NCI-H345 treated with DMSO at 0.1 percent for 48 hours (cell line): ENCODE measurements at regions not wholly inside any gene's neighbourhood (a gene's known extent, or its start where the extent isn't known, plus 50 kb on each side); places are given as distances from the start of the nearest gene placed in this dataset.
A peak's percentile ranks its signal among the peaks of the same experiment; 100 is the strongest.

Experiments used
- DNase-seq: peaks from one replicate; lab custom pipeline; 2025; ENCODE audit not compliant: unreplicated experiment; lab: John Stamatoyannopoulos, UW

DNA sequence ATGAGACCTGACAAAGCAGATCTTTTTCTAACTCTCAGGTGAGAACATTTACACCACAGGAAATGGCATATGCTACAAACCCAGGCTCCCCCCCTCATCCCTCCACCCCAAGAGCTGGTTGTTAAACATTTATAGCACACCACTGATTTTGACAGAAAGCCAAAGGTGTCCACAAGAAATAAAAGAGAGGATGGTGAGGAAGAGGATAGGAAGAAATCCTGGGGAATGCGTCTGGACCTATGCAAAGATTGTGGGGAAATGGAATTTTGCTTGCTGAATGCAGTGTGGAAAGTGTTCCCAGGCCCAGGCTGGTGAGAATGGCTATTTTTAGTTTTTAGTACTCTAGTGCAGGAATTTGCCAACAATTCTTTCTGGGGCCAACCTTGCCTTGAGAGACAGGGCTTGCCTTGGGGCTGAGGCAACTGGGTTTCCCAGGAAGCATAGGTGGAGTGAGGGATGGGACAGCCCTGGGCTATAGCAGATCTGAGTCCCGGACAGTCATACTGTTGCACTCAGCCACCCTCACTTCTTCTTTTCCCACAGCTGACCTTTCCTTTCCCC is 163.9 kb downstream of the ADAMTS15 start:
- DNase-seq = no peak

DNA sequence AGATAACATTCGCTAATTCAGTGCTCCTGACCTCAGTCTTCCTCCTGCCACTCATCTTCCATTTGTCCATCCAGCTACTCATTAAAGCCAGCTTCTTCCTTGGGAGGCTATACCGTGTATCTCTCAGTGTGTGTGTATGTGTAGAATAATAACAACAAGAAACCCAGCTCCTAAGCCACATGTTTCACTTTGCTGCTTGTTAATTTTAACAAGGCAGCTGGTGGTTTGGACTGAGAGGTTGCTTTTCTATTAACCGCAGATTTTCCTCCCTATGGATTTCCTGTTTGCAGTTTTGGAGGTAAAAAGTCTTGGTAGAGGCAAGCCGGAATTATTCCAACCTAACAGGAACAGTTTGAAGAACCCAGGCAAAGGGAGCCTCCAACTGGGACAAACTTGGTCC is 165.0 kb downstream of the ADAMTS15 start:
- DNase-seq = no peak

DNA sequence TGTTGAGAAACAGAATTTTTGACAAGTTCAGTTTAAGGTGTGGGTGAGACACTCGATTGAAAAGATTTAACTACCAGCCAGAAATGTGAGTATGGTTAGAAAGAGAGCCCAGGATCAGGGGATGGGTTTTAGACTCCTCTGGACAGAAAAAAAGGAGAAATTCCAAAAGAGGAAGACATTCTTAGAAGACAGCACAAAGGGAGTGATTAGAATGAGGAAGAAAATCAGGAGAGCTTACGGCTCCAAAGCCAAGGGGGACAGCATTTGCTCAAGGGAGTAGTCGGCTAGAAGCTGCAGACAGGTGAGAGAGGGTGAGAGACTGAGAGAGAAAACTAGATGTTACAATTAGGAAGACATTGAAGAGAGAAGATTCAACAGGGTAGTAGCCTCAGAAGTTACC is 166.1 kb downstream of the ADAMTS15 start:
- DNase-seq = no peak

DNA sequence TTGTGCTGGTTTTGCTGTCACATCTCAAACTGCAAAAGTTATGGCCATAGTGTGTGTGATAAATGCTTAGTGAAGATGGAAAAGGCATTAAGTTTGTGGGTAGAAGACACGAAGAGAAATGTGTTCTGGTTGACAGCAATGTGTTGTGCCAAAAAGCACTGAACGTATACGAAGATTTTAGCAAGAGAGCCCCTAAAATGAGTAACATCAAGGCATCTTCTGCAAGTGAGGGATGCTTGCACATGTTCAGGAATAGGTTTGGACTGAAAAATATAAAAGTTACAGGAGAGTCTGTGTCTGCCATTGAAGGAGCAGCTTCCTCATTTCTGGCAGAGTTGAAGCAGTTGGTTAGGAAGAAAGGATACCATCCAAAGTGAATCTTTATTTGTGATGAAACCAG is 167.1 kb downstream of the ADAMTS15 start:
- DNase-seq = no peak

DNA sequence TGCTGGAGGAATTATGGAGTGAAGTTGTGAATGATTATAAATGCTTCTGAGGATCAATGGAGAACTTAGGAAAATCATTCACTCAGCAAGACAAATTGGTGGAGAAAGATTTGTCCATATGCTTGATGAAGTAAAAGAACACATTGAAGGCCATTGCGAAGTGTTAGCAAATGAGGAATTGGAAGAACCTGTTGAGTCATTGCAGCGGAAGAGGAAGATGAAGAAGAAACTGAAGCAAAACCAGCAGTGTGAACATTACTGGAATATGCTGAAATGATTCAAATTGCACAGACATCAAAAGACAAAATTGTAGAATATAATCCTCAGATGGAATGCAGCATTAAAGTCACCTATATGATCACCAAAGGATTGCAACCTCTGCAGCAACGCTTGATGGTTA is 168.1 kb downstream of the ADAMTS15 start:
- no peak for DNase-seq

DNA sequence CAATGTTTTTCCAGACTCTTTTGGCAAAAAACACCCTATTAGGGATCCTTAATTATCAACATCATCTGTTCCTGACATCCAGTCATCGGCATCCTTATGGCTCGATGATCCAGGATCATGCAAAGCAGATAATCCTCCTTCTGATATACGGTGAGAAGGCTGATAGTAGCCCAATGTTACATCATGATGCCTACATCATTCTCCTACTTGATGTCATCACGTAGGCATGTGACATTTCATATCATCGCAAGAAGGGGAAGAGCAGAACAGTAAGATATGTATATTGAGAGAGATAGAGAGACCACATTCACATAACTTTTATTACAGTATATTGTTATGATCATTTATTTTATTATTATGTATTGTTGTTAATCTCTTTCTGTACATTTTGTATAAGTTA is 168.6 kb downstream of the ADAMTS15 start:
- no peak for DNase-seq

DNA sequence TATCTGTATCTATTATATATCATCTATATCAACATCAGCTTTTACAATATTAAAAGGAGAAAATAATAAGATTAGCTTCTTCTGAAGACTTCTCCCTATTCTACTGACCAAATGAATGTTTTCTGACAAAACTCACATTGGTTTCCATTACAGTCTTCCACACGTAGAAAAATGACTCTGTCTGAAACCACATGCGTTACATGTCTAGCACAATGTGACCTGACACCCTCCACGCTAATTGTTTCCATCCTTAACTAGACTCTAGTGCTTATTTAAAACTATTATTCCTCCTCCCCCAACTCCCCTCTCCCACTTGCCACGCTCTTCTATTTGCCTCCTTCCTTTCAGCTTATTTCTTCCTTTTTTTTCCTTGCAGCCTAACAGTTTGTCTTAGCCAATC is 172.1 kb downstream of the ADAMTS15 start:
- DNase-seq = no peak

DNA sequence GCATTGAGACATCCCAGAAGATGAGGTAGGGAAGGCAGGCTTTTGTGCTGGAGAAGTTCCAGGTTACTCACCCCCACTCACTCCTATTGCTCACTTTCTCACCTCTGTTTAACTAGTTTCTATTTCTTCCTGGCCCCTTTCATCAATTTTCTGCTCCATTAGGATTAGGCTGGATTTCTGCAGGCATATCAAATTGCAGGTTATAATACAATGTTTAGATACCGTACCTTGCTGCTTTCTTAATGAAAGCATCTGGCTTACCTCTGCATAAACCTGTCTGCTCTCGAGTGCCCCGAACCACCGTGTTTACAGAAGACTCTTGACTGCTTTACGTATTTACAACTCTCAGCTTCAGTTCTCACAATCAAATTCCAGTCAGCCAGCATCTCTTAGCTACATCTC is 173.7 kb downstream of the ADAMTS15 start:
- DNase-seq = peak; percentile 1

DNA sequence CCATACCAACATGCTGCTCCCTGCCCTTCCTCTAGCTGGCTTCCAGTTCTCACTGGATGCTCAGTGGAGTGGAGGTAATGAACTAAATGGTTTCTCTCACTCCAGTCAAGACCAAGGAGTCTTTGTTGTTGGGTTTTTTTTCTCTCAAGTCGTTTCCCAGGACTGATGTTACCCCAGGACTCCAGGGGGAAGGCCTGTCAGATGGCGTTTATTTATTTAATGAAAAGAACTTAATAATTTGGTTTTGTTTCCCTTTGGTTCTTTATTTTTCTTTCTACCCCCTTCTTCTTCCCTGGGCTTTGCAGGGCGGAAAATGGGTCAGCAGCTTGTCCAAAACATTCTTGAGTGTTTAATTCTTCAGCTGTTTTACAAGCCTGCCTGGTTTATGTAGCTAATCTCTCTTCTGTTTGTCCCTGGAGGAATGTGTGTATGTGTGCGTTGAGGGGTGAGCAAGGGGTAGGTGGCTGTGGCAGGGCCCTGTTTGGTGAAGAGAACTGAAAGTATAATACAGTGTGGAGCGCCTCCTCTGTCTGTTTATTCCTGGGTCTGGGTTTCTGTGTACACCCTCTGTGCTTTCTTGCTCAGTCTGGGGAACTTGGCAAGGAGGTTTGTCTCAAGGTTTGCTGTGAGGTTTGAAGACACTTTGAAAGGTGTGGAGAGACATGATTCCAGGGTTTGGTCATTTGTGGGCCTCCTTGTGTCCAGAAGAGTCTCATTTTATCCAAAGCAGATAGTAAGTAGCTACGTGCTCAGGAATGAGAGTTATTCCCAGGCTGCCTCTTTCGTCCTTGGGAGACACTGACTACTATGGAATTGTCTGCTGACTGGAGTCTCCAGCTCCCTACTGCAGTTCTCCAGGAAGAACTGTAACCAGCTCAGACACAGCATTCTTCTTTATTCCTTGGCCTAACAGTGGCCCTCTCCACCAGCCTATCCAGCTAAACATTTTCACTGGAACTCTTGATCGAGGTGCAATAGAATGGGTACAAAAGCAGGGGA is 175.5 kb downstream of the ADAMTS15 start:
- no peak for DNase-seq

DNA sequence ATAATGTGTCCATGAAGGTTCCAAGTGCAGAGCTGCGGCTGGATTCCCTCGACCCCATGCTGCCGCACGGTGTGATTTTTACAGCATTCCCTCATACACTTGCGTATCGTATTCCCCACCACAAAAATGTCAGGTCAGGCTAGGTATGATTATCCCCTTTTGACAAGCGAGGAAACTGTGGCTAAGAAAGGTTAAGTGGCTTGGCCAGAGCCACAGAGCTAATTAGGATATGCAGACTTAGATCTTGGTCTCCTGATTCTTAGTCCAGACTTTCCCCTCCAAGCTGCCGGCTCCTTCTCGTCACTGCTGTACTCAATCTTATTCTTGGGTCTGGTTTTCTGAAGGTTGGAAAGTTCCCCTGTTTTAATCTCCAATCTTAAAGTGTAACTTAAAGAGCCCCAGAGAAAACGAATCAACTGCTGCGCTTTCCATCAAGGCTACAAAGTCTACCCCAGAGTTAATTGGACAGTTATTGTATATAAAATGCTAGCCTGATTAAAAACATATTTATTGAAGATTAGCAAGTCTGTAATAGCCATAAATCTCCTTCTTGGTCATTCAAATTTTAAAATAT is 176.6 kb downstream of the ADAMTS15 start:
- no peak for DNase-seq

DNA sequence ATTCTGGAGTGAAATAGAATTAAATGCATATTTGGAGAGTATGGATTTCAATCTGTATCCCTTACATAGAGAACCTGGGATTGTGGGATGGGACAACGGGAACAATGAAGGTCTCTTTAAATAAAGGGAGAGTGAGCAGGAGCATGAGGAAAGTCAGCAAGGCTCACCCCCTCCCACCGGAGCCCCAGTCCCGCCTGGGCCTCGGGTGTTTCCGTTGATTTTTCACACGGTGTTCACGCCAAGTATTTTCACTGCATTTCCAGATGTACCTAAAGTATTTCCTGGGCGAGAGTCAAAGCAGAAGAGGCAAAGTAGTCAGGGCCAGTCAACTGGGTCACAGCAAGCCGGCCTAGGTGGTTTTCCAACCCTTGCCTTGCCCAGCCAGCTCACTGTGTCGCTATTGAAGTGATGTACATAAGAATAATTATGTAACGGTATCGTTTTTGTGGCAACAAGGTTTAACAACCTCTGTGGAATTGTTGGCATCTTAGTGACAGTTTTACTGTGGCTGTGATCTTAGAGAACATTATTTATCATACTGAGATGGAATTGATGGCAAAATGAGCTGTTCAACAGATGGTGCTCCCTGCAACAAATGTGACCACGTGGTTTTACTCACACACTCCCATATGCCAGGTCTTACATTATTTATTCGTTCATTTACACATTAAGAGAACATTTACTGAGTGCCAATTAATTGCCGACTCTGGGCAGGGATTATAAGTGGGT is 177.3 kb downstream of the ADAMTS15 start:
- DNase-seq = no peak

DNA sequence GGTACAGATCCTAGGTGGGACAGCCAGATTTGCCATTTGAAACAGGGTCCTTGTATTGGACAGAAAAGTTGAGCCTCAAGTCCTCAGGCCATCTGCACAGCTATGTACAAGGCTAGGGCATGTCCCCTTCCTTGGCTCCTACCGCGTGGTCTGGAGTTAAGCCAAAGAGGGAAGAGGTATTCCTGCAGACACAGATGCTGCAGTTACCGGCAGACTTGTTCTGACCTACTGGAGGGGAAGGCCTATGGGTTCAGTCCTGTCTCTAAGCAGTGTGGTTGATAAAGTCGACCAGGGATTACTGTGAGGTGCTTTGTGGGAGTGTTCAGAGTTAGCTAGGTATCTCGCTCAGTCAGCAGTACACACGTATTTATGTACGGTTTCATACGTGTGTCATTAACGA is 180.6 kb downstream of the ADAMTS15 start:
- no peak for DNase-seq

DNA sequence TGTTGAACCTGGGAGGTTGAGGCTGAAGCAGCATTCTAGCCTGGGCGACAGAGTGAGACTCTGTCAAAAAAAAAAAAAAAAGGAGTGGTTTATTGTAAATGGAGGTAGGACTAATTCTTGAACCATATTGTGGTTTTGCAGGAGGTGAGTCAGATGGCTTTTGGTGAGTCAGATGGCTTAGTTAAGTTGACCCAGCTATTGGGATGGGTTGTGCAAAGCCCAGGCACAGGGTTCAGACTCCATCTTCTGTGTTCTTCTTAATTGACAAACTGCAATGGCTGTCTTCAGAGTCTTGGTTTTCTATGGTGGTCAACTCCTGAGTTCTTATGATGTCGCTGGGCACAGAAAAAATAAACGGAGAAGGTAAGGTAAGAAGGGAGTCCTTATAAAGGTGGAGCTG is 182.7 kb downstream of the ADAMTS15 start:
- no peak for DNase-seq

DNA sequence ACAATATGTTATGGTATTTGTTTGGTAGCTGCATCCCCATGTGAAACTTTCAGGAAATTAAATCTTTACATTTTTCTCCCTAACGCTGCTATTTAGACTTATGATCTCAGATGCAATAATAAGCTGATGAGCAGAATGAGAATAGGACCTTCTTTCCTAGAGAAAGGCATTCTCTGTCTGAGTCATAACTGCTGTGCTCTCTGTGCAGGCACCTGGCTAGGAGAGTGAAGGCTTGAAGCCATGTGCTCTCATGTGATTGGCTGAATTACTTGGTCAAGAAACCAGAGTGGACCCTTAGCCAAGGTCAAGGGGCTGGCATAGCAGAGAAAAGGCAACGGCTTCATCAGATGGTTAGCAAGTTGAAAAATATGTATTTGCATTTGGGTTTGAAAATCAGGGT is 185.0 kb downstream of the ADAMTS15 start:
- DNase-seq = no peak

DNA sequence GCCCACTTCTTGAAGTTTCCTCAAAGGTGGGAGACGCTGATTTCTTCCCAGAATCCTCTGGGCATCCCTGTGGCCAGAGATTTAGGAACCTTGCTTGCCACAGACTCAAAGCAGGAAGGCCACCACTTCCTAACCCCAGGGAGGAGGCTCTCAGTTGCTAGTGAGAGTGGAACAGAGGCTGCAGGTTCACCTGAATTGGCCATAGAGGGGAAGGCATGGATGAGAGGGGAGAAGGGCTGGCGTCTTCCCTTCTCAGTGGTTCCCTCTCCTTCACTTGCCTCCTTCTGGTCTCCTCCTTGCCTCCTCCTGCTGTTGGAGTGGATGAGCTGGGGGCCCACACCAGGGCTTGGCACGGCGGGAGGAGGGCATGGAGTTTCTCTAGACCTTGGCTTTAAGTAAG is 185.7 kb downstream of the ADAMTS15 start:
- no peak for DNase-seq

DNA sequence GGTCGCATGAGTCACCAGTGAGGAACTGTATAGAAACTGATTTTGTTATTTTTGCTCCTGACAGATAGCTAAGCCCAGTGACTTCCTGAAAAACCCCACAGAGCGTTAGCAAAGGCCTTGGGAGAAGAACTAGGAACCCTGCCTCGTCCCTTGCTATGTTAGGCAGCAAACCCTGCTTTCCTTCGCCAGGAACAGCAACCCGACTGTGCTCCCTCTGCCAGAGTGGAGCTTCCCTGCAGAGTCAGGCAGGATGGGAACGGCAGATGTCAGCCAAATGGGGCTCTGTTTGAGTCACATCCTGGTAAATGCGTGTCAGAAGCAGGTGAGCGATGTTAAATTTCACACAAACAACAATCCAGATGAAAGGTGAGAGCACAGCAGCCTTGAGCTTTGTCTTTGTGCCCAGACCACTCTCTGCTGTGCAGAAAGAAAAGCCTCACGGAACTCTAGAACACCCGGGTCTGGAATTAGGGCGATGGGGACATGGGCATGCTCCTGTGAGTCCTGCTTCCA is 186.6 kb downstream of the ADAMTS15 start:
- peak; percentile 2 for DNase-seq

DNA sequence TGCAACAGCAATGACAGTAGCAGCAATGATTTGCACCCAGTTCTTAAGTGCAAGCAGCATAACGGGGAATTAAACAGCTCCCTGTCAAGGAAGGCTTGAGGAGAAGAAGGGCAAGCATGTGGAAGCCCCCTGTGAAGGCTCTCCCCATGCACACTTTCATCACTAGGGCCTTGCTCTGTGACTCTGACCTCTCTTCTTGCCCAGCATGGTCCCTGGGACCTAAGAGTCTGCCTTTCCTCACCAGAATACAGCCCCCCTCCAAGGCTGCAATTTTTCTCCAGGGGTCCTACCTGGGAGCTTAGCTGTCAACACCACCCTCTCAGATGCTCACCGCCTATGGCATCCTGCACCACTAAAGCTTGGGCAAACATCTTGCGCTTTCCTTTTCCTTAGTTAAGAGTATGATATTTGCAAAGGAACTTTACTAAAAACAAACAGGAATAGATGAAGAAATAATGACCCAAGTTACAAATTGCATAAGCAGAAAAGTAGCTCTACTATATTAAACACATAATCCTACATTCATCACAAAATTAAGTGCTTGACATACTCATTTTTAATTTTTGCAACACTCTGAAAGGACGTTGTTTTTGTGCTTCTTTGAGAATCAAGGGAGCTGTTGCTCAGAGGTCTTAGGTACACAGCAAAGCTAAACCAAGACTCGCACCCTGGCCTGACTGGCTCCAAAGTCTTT is 187.6 kb downstream of the ADAMTS15 start:
- no peak for DNase-seq

DNA sequence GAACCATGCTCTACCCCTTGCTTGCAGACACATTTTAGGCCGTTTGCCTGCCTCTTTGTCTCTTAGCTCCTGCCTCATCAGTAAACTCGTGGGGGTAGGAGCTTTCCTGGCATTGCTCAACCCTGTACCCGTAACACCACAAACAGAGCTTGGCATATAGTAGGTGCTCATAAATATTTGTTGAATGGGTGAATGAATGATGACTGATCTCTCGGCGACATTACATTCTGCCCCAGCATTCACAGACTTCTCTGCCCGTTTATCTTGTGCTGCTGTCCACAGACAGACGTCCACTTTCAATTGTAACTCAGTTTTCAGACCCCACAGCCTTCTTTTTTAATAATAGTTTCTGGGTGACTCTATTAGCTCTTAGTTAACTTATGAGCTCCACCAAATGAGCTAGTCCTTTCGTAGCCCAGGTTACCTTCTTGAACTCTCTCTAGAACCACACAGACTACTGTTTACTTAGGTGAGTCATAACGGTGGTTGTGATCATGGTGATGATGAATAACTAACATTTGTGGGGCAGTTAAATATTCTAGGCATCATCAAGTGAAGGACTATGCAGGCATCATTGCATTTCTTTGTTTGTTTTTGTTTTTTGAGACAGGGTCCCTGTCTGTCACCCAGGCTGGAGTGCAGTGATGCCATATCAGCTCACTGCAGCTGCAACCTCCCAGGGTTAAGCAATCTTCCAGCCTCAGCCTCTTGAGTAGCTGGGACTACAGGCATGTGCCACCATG is 188.4 kb downstream of the ADAMTS15 start:
- no peak for DNase-seq

DNA sequence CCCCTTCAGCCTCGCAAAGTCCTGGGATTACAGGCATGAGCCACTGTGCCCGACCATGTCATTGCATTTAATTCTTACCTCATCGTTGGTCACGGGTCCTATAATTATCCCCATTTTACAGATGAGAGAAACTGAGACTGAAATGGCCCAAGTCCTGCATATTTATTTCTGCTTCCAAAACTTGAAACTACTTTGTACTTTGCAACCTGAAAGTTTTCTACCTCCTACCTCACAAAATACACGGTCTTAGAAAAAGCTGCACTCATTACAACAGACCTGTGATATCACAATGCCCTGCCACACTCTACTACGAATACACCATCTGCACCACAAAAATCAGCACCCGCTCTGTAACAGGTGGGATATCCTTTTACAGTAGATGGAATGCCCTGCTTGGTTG is 189.1 kb downstream of the ADAMTS15 start:
- DNase-seq = no peak

DNA sequence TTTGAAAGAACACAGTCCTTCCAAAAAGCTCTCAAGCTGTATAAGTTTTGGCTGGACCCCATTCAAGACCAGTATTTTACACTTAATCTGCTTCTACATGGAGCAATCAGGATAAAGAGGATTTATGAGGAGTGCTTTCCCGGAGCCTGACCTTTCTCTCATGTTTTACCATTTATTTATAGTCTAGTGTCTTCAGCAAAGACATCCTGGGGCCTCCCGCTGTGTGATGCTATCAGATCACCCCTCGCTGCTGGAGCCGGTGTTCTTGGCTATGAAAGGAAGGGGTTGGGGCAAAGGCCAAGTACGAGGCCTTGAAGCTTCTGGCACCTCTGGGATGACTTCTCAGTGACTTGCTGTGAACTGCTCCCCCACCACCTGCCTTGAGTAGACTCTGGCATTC is 189.6 kb downstream of the ADAMTS15 start:
- no peak for DNase-seq
